ENCODE measurements at regions not wholly inside any gene's neighbourhood (a gene's known extent, or its start where the extent isn't known, plus 50 kb on each side); places are given as distances from the start of the nearest gene placed in this dataset.

- TF ChIP-seq E2F6 (IDR thresholded peaks at IDR 0.05) = no peak
- no peak for TF ChIP-seq YY1 (IDR thresholded peaks at IDR 0.05; ENCODE audit: low read depth, low read length)
- TF ChIP-seq RXRA (IDR thresholded peaks at IDR 0.05; ENCODE audit: insufficient read depth, low read depth, low read length) = no peak
- no peak for TF ChIP-seq CREB1 (IDR thresholded peaks at IDR 0.05)
- no peak for TF ChIP-seq GTF2F1 (IDR thresholded peaks at IDR 0.05; ENCODE audit: borderline replicate concordance, low read depth, low read length)
Observed at GRCh38 chr20:6663751-6664388, 103.6 kb upstream of the BMP2 start (continued).
